HL-60 (cell line): ENCODE measurements at regions not wholly inside any gene's neighbourhood (a gene's known extent, or its start where the extent isn't known, plus 50 kb on each side); places are given as distances from the start of the nearest gene placed in this dataset.

Source experiments
- DNase-seq, 2 experiments: peaks; one replicate each; pipeline ENCODE4 v3.0.0-alpha.2; 2010 to 2020; ENCODE audit warnings: low read depth in 1 of 2, low spot score in 1 of 2
- H3K27ac ChIP-seq: fragments of 250-450 bp; sonication (Bioruptor Pico); replicated peaks from 2 replicates; pipeline ENCODE4 v1.5.1; 2020; ENCODE audit warnings: mild to moderate bottlenecking, moderate library complexity
- H3K27me3 ChIP-seq: fragments of 250-450 bp; sonication (Bioruptor Pico); 2 replicates; pipeline ENCODE4 v1.5.1; 2021; ENCODE audit warnings: mild to moderate bottlenecking, moderate library complexity; ENCODE audit not compliant: insufficient read depth, poor library complexity, severe bottlenecking
- H3K4me3 ChIP-seq: replicated peaks from 2 replicates; pipeline ENCODE4 v1.5.1; 2011; ENCODE audit warnings: mild to moderate bottlenecking, control low read depth, low read length; ENCODE audit not compliant: insufficient read depth
- CTCF ChIP-seq: IDR thresholded peaks from one replicate; pipeline ENCODE4 v1.5.1; 2011; ENCODE audit warnings: low read length, control low read depth, inconsistent platforms; ENCODE audit not compliant: insufficient read depth
- GABPA ChIP-seq: IDR thresholded peaks from 2 replicates; pipeline ENCODE4 v1.6.1; 2012; ENCODE audit warnings: low read depth
- POLR2AphosphoS5 ChIP-seq: IDR thresholded peaks from 2 replicates; pipeline ENCODE4 v1.6.1; 2012; ENCODE audit warnings: low read depth
- REST ChIP-seq: IDR thresholded peaks from 2 replicates; pipeline ENCODE4 v1.6.1; 2012; ENCODE audit warnings: low read depth; ENCODE audit not compliant: insufficient replicate concordance
- SPI1 ChIP-seq: IDR thresholded peaks from 2 replicates; pipeline ENCODE4 v1.6.1; 2012; ENCODE audit warnings: low read depth, mild to moderate bottlenecking, borderline replicate concordance

GRCh38 chr13:75023609-75024008 lies 458.4 kb downstream of the TBC1D4 start:
- TF ChIP-seq REST (no peak), SPI1 (no peak), GABPA (no peak), CTCF (no peak), POLR2AphosphoS5 (no peak)
- no peak for DNase-seq
- no peak overlapping the region for H3K4me3 ChIP-seq
- H3K27me3 ChIP-seq, result no peaks in the 10 kb centered on the region
- no peak overlapping the region for H3K27ac ChIP-seq

- Histone ChIP-seq H3K27me3 (no peaks in the 10 kb centered on the region), H3K4me3 (no peak overlapping the region), H3K27ac (no peak overlapping the region)
- no peak for DNase-seq
- no peak for TF ChIP-seq GABPA
Observed at GRCh38 chr13:75021151-75021550, 460.8 kb downstream of the TBC1D4 start.

GRCh38 chr13:75016225-75016624 lies 465.7 kb downstream of the TBC1D4 start:
- H3K27ac ChIP-seq, result no peak overlapping the region
- no peak overlapping the region for H3K4me3 ChIP-seq
- TF ChIP-seq SPI1 (no peak), REST (no peak), CTCF (no peak), POLR2AphosphoS5 (no peak), GABPA (no peak)
- DNase-seq, result no peak
- no peaks in the 10 kb centered on the region for H3K27me3 ChIP-seq

- DNase-seq, result no peak
- H3K4me3 ChIP-seq, result no peak overlapping the region
- no peak overlapping the region for H3K27ac ChIP-seq
- TF ChIP-seq GABPA, result no peak
- TF ChIP-seq SPI1, result no peak
- no peak for TF ChIP-seq CTCF
- TF ChIP-seq POLR2AphosphoS5, result no peak
- TF ChIP-seq REST, result no peak
- H3K27me3 ChIP-seq, result no peaks in the 10 kb centered on the region
Observed at GRCh38 chr13:75013818-75014217, 468.2 kb downstream of the TBC1D4 start.
